Hematopoietic multipotent progenitor cell treated with erythropoietin and hydrocortisone succinate and interleukin-3 and kit ligand, for 8 days (in vitro differentiated cells): ENCODE measurements at regions not wholly inside any gene's neighbourhood (a gene's known extent, or its start where the extent isn't known, plus 50 kb on each side); places are given as distances from the start of the nearest gene placed in this dataset.

ENCODE experiments used
- DNase-seq: peaks from one replicate; pipeline ENCODE4 v3.0.0-alpha.2; 2015

DNA sequence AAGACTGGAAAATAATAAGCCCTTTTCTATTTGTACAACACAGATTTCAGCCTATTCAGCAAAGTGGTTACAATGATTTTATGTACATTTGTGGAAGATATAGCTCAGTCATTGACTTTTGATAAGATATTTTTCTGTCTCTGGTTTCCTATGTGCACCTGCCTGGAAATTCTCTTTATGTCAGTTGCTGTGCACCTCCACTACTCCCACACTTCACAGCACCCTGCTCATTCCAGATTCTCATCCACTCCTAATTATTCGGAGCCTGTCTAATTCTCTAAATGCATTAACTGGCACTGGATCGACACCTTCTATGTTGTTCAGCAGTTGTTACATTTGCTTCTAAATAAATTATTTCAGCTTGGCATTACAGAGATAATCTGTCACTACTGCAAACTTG is 275.1 kb upstream of the RND3 start:
- no peak for DNase-seq

DNA sequence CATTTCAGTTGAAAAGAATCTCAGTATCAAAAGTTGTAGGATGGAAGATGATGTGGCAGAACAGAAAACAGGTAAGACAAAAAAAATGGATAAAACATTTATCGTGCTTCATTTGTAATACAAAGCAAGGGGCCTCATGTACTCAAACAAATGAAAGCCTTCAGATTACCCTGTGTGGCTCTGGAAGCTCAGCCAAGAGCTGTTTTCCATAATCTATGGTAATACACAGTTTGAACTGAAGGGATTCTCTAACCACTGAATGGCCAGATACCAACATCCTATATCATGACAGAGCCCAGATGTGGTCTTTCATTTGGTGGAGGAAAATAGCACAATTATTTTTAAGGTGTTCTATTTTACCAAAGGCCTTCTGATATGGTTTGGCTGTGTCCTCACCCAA is 272.1 kb upstream of the RND3 start:
- DNase-seq: no peak

DNA sequence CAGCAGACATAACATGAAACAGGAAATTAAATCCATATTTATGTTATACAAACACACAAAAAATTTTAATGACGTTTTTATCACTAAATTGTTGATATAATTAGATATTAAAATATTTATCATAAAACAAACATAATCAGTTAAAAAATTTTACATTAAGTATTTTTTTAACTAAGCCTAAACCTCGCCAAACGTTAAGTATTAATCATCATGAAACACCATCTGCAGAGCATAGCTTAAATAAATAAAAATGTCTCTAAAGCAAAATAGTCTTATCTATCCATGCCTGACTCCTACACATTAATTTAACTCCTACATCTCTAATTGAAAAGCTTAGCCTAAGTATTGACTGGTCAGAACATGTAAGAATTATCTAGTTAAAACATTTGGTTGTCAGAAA is 271.6 kb upstream of the RND3 start:
- DNase-seq: no peak

DNA sequence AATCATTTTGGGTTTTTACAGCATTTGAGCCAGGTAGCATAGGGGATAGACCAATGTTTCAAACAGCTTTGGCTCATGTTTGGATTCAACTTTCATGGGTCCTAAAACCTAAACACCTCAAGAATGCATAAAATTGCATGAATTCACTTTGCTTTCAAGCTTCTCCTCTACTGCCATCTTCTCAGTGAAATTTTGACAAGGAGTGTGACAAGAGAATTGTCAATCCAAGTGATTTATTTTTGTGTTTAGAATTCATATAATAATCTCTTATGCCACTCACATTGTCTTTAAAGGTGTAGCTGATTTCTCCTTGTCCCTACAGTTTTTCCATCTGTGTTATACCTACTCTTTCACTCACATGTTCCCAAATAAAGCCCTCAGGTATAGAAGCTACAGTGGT is 264.8 kb upstream of the RND3 start:
- no peak for DNase-seq

DNA sequence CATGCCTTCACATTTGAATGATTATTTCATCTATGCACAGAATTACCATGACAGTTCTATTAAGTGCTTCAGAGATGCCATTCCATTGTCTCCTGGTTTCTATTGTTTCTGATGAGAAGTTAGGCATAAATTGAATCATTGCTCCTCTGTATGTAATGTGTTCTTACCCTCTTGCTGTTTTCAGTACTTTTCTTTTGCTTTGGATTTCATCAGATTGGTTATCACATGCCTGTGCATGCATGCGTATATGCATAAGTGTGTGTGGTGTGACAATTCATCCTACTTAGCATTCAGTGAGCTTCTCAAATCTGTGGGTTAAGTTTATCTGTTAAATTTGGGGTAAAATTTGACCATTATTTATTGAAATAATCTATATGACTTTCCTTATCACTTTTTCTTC is 263.3 kb upstream of the RND3 start:
- no peak for DNase-seq

DNA sequence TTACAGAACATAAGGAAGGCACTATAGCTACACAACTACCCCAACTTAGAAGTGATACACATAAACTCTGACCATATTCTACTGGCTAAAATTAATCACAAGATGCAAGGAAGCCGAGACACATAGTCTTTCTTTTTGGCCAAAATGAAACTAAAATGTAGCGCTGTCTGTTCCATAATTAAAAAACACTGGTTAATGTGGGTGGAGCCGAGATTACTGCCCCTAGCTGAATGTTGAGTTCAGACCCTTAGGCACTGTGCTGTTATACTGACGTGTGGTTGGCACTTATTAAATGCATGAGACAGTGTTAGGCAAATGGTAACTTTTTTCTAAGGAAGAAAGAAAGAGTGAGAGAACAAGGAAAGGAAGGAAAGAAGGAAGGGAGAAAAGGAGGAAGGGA is 254.6 kb upstream of the RND3 start:
- DNase-seq: no peak

DNA sequence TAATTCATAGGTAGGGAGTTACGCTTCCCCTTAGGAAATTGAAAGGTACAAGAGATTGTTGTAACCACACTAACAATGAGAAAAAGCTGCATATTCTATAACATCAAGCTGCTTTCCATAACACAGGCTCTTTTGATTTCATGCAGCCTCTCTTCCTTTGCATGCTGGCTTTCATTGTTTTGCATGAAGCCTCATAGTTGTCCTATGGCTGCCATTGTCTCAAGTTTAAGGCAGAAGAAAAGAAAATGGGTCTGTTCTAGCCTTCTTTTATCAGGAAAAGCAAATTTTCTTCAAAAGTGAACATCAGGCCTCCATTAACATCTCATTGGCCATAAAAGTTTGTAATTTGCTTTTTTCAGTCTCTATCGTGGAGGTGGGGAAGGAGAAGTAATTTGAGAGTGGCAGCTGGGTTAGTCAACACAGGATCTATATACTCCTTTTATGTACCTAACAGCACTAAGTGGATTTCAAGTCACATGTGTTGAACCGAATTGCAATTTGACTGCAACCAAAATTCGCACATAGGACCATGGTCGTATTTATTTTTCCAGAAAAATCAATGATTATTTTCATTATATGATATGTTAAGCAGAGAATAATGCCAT is 248.5 kb upstream of the RND3 start:
- DNase-seq: no peak

DNA sequence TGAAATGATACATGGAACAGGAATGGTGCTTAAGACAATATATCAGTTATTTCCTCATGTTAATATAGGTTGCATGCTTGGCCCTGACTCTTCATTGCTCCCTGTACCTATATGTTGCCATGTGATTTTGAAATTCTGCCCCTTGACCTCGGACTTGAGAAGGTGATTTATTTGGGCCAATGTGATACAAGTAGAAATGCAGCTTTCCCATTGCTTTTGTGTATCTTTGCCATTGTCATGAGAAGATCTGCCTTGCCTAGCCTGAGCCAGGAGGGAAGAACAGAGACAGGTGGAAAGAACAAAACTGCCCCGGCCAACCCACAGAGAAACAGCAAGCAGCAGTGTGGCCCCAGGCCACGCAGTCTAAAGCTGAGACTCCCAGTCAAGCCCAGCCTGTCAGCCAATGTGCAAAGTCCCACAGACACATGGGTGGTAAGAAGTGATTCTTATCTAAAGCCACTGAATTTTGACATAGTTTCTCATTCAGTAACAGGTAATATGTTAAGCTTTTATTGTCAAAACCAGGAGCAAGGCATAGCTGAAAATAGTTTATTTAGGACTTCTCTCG is 245.7 kb upstream of the RND3 start:
- no peak for DNase-seq

DNA sequence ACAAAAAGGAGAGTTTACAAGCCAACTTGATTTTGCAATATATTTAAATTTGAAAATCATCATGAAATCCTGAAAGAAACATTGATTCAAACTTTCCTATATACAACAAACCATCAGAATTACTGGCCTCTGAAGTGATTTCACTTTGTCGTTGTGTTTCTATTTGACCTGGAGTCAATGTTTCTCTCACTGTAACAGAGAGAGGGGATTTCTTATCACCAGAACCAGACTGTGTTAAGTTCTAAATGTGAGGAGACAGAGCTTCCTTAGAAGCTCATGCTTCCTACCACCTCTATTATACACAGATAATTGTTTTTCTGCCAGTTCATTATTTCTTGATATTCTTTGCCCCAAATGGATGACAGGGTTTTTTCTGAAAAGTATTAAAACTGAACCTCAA is 245.0 kb upstream of the RND3 start:
- DNase-seq: no peak

DNA sequence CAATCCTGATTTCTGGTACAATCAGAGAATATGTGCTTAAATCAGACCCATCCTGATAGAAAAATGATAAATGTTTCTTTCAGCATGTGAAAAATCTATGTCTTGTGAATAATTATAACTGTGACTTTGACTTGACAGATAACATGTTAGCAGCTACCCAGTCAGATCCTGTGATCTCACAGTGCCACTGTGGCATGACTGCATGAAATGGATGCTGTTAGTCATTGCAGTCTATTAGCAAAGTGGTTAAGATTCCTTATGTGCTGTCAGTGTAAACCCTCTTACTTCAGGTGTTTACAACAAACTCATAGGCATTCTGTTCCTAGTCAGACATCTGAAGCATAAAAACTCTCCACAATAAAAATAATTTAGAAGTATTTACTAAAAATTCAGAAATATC is 244.6 kb upstream of the RND3 start:
- DNase-seq: no peak

DNA sequence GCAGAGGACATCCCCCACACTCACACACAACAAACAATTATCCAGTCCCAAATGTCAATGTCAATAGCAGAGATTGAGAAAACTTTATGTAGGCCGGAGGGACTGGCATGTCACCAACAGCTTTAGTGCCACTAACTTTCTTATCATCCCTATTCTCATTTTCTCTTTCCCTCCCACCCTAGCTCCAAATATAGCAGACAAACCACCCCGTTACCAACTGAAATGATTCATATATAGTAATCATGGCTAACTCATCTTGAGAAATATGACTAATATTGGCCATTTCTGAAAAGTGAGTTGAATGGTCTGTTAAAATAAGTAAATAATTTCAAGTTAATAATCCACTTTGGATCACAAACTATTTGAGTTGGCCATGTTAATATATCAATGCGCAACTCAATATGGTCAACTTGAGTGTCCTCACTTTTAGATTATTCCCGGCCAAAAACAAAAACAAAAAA is 242.1 kb upstream of the RND3 start:
- no peak for DNase-seq

DNA sequence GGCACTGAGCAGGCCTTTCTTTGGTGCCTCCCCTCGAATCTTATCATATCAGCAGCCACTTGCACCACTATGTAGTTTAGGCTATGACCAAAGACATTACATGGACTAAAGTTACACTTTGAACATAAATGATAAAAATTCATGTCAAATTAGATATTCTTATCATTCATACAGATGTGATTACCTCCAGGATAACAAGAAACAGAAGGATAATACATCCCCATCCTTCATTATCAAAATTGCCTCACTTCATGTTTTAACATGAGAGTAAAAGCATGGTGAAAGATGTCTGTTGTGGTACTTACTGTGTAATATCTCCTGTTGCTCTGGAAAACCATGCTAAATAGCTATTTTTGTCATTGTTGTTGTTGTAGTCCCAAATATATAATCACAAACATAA is 230.8 kb upstream of the RND3 start:
- DNase-seq: no peak

DNA sequence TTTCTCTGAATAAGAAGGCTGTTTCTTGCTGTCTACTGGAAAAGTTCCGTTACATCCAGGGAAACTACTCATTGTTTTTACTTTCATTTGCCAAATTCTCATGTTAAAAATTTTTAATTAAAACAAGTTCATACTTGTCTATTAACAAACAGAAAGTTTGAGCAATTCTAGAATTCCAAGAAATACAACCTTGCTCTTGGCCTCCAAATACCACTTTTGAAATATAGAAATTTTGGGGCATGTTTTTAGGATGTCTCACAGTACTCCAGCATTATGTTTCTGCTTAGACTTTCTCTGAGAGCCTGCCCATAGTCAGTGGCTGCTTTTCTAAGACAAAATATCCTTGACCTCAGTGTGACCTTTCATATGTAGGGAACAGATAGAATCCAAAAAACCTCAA is 228.7 kb upstream of the RND3 start:
- DNase-seq: no peak

DNA sequence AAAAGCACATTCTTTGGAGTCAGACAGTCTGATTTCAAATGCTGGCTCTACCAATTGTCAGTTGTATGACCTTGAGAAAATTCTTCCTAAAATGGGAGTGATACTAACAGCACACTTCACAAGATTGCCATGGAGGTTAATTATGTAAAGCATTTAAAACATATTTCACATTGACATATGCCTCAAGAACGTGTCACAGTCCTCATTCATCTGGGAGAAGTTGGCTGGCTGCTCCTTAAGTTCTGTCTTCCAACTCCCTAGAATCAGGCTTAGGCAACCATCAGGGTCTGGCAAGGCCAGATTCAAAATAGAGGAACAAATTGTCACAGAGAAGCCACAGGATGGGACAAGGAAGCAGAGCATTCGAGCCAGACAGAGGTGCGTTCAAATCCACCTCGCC is 228.0 kb upstream of the RND3 start:
- DNase-seq: no peak

DNA sequence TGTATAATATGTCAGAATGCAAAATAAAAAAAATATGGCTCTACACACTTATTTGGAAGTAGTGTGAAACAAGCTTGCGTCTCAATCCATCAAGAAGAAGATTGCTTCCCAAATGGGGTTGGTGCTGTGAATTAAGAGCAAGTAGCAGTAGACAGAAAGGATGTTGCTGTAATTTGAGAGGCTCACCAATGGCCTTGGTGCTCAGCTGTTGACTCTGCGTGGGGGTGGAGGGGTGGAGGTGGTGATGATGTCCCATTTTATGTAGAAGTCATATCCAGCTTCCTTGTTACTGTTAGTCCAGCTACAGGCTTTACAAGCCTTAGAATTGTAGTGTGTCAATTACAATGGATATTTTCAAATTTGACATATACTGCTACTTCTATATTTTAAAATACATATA is 223.4 kb upstream of the RND3 start:
- no peak for DNase-seq

DNA sequence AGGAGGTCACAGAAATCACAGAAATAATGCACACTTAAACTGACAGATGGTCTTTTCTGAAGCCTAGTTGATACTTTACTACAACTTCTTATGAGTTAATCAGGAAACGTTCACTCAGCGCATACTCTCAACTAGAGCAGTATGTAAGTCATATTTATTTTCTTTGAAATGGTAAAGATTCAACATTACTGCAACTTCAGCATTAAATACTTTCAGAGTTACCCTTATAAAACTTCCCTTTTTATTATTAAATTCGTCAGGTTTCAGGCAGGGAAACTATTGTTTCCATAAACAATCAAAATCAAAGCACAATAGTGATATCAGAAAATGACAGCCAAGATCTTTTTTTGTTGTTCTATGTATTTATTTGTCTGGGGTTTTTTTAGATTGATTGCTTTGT is 222.6 kb upstream of the RND3 start:
- DNase-seq: no peak

DNA sequence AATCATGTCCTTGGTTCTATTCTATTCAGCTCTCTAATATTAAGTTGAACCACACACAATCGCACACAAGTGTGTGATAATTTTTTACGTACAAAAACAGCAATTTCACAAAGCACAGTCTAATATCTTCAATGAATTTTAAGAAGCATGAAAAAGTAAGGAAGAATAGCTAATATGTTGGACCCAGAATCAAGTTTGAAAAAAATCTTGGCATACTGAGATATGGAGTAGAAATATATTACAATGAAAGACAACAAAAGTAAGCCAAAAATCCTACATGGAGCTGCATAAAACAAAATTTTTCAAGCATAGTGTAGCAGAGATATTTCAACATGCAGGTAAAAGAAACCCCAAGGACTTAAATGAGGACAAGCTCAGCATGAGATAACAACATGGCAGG is 219.1 kb upstream of the RND3 start:
- no peak for DNase-seq

DNA sequence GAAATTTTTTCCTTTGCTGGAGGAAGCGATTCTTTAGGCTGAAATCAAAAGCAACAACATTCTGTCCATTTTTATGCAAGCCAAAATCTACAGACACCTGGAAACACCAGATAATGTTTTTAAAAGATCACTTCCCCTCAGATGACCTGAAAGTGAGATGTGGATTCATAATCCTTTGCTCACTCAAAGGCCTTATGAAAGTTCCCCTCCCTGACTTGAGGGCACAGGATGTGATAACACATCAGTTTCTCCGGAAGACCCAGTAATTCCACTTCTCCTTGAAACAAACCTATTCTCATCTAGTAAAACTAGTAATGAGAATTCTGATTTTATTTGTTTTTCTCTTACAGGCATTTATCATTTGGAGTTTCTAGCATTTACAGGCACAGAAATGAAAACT is 218.3 kb upstream of the RND3 start:
- no peak for DNase-seq

DNA sequence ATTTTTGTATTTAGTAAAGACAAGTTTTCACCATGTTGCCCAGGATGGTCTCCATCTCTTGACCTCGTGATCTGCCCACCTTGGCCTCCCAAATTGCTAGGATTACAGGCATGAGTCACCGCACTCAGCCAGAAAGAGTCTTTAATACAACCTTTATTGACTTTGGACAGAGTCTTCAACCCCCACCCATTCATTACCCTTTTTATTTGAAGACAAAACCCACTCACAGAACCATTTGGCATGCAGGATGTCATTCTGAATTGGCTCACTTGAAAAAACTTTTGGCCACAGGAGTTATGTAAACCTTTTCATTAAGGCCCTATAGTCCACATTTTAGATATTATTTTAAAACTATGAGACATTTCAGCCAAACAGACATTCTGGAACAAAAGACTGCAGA is 217.9 kb upstream of the RND3 start:
- DNase-seq: no peak

DNA sequence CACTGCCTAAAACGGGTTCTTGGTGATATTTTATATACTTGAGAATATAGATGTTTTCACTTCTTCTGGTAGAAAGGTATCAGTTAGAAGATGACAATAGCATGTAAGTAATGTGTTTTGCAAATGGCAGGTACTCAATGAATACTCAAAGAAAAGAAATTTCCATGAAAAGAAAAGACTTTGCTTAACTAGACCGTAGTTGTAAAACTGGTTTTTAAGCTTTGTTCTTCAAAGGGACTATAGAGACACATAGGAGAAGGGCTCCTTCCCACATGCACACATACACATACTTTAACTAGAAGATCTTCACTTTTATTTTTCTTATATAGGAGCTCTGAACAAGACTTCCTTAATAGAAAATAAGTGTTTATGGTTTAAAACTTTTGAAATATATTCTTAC is 215.3 kb upstream of the RND3 start:
- DNase-seq: no peak

DNA sequence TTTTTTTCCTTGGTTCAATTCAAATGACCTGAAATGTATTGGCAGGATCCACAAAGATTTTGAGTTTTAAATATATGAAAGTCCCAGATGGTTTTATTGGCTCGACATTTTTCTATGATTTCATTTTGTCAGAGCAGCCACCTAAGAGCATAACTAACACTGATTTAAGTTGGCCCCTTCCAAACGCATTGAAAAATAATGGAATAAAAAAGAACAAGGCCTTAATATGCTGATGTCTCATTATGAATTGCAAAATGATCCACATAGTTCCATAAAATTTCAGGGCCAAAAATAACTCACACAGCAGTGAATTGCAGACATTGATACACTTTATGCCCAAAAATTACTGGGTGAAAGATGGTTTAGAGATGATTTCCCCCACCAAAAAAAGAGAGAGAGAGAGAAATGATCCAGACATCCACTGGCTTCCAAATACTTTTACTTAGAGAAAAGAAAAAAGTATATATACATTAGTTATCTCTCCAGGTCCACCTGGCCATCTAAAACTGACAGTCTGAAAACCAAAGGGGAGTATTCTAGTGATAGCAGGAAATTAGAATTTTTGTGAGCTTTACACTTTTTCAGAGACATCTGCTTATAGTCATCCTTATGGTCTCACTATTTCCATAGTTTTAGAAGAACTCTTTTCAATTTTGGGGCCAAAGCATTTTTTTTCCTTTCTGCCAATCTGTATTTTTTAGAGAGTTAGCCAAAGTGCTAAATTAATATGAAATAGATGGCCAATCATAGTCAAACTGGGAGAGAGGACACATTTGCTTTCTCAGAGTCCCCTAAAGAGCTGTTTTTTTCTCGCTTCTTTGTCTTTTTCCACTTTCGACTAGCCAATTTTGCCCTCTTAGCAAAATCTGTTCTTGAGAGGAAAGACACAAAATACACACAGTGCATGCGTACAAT is 213.5 kb upstream of the RND3 start:
- no peak for DNase-seq

DNA sequence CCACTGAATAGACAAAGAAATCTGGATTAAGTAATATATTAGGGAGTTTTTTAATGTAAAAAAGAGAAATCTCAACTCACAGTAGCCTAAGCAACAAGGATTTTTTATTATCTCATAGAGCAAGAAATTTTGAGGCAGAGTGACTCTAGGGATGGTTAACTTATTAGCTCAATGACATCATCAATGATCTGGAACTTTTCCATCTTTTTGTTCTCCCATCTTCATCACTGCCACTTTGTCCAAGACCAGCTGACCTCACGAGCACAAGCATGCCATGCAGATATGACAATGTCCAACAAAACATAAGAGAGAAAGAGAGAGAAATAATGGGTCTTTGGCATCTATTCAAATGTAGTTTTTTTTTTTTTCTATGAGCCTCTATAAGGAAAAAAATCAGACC is 211.8 kb upstream of the RND3 start:
- DNase-seq: no peak

DNA sequence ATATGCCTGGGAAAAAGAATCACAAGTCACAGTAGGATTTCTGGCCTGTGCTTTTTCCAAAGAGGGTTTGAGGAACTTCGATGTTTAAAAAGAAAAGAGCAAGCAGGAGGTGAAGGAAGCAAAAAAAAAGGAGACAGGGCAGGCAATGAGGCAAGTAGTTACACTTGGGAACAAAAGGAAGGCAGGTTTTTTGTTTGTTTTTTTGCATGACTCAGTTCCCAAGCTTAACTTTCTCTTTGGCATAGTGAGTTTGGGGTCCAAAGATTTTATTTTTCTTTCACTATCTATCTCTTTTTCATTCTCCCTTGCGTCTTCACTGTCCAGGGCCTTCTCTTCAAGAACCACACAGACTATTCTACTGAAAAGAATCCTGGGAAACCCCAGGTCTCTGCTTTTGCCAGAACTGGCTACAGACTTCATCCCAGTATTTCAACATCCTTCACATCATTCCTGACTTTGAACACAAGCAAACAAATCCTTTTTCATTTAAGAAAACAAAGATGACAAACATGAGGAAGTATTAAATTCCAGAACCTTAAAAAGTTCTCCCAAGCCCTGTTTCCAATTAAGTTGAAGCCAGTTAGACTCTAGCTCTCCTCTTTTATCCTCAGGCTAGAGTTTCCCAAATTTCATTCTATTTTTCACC is 210.7 kb upstream of the RND3 start:
- DNase-seq: no peak

DNA sequence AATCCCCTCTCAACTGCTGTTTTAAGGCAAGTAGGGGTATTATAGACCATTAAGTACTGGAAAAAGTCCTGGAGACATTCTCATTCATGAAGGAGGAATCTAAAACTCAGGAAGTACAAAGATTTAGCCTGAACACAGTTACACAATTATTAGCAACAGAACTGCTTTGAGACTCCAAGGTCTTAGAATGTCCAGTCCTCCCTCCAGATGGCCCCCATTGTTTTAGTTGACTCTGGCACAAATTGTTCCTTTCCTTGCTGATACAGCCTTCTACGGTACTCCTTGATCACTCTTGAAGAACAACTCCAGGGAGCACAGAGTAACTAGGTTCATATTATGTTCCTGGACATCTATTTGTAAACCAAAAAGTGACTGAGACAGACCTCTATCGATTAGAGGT is 210.1 kb upstream of the RND3 start:
- DNase-seq: no peak
